Right lobe of liver (tissue), 4 donors: ENCODE measurements at regions not wholly inside any gene's neighbourhood (a gene's known extent, or its start where the extent isn't known, plus 50 kb on each side); places are given as distances from the start of the nearest gene placed in this dataset.

Experiments used
- POLR2A ChIP-seq: fragments of 450-650 bp; IDR thresholded peaks from one replicate; pipeline ENCODE4 v1.6.1; 2017; ENCODE audit warnings: antibody characterized with exemption, mild to moderate bottlenecking
- TF ChIP-seq, protein P1 (sequence below), 4 donors: fragments of 200-600 bp in 3 of 4; fragments of 450-650 bp in 1 of 4; IDR thresholded peaks; one replicate each; pipeline versions ENCODE4 v1.5.1 to v1.8.0; 2016 to 2022; ENCODE audit warnings: antibody characterized with exemption in 4 of 4, mild to moderate bottlenecking in 2 of 4
- donor health status: DM: no; HTN: no; CAD: no.
- donor health status: DM: no; HTN: no; CAD: no.
- donor health status: DM: no; HTN: yes; CAD: no.

DNA sequence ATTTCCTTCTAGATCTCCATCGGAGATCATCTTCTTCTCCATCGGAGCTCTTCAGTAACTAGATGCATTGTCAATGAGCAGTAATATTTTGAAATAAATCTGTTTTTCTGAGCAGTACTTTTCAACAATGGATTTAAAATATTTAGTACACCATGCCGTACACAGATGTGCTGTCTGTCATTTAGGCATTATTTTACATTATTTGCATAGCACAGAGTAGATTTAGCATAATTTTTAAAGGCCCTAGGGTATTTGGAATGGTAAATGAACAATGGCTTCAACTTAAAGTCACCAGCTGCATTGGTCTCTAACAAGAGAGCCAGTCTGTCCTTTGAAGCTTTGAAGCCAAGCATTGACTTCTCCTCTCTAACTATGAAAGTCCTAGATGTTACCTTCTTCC, 95.4 kb upstream of the ANKFN1 start:
- TF ChIP-seq POLR2A: no peak
- TF ChIP-seq, protein P1, sequence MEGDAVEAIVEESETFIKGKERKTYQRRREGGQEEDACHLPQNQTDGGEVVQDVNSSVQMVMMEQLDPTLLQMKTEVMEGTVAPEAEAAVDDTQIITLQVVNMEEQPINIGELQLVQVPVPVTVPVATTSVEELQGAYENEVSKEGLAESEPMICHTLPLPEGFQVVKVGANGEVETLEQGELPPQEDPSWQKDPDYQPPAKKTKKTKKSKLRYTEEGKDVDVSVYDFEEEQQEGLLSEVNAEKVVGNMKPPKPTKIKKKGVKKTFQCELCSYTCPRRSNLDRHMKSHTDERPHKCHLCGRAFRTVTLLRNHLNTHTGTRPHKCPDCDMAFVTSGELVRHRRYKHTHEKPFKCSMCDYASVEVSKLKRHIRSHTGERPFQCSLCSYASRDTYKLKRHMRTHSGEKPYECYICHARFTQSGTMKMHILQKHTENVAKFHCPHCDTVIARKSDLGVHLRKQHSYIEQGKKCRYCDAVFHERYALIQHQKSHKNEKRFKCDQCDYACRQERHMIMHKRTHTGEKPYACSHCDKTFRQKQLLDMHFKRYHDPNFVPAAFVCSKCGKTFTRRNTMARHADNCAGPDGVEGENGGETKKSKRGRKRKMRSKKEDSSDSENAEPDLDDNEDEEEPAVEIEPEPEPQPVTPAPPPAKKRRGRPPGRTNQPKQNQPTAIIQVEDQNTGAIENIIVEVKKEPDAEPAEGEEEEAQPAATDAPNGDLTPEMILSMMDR (IDR thresholded peaks at IDR 0.05): no peak
